GM03348 (cell line): ENCODE measurements at regions not wholly inside any gene's neighbourhood (a gene's known extent, or its start where the extent isn't known, plus 50 kb on each side); places are given as distances from the start of the nearest gene placed in this dataset.
"Not testable (repeated sequence)": the region's sequence is repeated elsewhere in the genome, so short reads cannot be mapped to it uniquely, and the experiment has no call there.

Experiments
- DNase-seq: peaks from one replicate; pipeline ENCODE4 v3.0.0; 2012; ENCODE audit warnings: low spot score

DNA sequence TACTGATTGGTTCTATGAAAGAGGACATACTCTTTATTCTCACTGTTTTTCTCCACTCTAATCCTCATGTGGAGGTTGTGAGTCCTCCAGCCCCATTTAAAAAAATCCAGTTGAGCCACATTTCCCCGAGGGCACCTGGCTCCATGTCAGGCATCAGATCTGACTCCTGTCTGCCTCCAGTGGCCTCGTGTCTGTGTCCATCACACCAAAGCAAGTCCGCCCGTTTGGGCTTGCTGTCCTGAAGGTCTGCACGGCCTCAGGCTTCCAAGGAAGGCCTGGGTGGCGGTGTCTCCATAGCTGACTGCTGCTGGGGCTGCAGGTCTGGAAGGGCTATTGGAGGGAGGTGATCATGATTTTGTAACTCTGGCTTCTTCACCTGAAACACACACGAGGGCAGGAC, 233.4 kb upstream of the PLGLB2 start:
- DNase-seq, result not testable (repeated sequence)

DNA sequence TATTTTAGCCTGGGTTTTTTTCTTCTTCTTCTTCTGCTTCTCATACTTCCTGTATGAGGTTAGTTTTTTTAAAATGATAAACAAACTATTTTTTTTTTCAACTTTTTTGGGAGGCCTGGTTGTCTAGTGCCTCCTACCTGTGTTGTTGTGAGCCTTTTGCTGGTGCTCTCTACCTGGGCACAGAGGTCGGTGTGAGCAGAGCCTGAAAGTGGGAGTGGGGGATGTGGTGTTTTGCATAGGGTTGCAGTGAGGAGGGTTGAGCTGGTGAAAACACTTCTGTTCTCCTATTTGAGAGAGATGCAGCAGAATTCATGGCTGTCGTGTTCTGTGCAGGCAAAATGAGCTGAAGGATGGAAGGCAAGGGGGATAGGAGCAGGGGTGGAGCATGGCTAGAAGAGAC, 232.7 kb upstream of the PLGLB2 start:
- DNase-seq, result not testable (repeated sequence)

DNA sequence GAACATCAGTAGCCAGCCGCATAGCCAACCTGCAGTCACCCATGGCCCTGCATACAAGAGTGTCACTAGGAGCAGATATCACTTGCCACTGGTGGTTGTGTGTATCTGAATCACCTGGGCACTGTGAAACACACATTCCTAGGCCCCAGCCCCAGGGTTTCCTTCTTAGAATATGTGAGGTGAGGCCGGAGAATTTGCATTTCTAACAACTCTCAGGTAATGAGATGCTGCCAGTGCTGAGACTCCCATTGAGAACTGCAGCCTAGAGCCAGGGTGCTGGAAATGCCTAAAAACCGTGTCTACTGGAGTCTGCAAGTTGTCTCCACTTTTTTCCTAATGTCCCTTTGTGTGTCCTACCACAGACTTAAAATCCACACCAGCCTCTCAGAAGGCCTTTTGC, 232.0 kb upstream of the PLGLB2 start:
- not testable (repeated sequence) for DNase-seq

DNA sequence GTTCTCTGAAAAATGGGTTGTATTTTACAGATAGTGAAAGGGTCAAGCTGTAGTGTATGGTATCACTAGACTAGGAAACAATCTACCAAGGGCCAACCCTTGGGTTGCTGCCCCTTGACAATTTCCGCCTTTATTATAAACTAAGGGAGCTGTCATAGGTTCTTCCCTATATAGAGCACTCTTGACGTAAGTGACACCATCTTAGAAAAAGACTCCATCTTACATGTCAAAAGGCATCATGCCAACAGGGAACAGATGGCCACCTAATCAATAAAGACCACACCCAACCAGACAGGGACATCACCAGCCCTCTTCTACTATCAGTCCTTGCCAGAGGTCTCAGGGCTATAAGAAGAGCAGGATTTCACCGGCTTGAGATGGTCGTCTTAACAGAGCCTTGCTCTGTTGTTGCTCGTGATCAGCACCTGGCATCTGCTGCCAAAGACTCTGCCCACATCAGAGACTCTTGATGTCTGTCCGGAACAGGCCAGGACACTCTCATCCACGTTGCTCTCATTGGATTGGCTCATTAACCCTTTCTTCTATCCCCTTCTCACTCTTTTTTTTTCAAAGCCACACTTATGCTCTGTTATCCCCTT, 231.4 kb upstream of the PLGLB2 start:
- DNase-seq, result not testable (repeated sequence)

DNA sequence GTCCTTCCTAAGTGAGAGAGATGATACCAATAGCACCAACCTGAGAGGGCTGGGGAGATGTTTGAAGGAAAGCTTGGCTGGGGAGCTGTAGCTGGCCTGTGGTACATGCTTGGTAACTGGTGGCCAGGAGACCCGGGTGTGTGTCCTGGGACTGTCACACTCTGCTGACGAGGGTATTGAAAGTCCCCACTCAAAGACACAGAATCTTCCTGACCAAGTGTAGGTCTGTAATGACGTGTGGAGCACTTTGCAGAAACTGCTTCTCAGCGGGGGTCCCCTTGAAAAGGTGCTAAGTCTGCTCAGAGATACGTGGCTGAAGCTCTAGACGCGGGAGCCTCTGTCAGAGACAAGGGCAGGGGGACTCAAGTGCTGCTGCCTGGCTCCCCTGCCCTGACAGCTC, 230.4 kb upstream of the PLGLB2 start:
- not testable (repeated sequence) for DNase-seq

DNA sequence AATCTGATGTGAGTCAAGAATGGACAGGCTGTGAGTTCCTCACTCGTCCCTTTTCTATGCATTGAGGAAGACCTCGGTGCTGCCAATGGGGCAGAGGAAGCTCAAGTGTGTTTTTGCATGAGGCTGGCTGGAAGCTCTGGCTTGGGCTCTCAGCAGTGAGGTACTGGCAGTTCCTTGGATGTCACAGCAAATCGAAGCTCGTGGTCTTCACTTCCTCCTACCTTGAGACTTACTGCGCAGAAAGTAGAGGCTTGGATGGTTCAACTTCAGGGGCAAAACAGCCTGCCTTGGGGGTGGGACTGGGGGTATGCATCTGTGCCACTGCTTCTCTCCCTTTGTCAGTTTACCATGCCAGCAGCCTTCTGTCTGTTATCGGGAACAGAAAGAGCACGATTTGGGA, 229.8 kb upstream of the PLGLB2 start:
- not testable (repeated sequence) for DNase-seq

DNA sequence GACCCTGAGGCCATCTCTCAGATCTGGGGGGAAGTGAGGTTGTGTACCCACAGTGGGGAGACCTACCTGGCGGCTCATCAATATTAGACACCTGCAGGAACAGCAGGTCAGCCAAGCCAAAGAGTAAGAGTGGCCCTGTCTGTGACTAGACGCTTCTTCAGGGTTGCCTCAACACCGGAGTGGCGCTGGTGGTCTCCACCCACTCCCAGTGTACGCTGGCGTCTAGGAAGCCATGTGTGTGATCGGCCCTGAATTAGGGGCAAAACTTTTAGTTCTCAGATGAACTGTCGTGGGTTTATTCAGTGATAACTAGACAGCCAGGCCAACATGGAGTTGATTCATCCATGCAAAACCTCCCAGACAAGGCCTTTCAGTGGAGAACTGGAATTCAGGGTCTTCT, 229.3 kb upstream of the PLGLB2 start:
- DNase-seq, result not testable (repeated sequence)

DNA sequence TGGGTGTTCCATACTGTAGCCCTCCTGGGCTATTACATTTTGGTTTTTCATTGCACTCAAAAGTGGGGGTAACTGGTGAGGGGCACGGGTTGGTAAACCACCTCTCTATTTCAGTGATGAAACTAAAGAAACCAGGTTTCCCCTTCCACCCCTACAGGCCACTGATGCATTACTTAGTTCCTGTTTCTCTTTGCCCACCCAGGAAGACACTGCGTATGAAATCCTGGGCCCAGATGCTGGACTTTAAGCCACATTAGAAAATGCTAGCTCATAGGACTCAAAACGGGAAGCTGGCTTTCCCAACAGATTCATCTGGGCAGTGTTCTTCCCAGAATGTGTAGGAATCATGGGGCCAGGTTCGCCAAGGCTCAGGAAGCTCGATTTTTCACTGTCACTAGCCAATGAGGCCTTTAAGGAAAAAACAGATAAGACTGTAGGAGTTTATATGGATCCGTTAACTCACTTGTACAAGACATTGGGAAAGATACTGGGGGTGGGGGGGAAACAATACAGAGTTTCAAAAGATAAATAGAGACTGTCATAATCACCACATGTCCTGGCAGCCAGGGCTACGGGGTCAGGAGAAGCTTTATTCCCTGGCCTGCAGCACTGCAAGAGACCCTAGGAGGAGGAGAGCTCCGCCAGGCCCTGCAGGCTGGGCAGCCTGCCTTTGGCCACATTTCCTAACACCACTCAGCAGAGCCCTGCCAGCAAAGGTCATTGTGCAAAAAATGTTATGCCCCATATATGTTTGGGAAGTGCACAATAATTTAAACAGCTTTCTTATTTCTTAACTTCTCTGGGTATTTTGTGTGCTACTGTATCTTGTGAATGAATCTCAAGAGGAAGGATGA, 228.5 kb upstream of the PLGLB2 start:
- DNase-seq, result not testable (repeated sequence)

DNA sequence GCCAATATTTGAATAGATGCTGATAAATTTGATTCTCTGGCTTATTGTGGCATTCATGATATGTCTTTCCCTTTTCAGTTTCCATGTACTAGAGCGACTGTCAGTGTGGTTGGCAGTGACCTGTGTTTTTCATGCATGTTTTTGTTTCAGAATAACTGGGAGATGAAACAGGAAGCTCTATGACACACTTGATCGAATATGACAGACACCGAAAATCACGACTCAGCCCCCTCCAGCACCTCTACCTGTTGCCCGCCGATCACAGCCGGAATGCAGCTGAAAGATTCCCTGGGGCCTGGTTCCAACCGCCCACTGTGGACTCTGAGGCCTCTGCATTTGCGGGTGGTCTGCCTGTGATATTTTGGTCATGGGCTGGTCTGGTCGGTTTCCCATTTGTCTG, 226.8 kb upstream of the PLGLB2 start:
- not testable (repeated sequence) for DNase-seq

DNA sequence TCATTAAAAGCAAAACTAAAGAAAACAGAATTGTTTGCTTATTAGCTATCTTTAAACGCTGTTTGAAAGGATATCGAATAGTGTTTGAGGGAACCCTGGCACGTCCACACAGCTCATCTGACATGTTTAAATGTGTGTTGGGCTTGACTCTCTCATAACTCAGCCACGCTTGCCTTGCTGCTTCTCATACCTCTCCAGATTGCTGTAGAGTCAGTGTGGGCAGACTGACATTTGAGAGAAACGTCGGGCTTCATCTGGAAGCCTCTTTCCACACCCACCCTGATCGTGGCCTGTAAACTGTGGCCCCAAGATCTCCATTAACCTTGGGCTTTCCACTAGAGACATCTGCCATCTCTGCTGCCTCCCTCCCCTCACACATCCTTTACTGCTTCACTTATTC, 226.4 kb upstream of the PLGLB2 start:
- DNase-seq, result not testable (repeated sequence)

DNA sequence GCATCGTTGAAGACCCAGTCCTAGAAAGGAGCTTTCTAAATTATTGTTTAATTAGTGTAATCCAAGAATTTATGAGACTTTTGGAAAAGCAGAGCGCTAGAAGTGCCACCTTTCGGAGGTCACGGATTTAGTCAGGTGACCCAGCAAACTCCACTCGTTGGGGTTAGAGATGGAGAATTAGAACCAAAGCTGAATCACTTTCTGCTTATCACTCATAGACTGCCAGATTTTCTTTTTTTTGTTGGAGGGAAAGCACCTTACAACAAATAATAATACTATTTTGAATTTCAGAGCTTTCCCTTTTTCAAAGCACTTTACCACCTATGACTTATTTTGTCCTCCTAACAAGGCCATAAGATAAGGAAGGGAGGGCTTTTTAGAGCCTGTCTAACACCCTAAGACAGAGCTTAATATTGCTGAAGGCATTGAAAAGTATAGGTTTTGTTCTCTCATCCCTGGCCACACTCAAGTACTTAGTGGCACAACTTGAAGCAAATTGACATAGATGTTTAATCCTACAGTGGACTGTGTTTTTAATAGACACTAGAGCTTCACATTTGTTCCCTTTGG, 223.2 kb upstream of the PLGLB2 start:
- DNase-seq, result not testable (repeated sequence)

DNA sequence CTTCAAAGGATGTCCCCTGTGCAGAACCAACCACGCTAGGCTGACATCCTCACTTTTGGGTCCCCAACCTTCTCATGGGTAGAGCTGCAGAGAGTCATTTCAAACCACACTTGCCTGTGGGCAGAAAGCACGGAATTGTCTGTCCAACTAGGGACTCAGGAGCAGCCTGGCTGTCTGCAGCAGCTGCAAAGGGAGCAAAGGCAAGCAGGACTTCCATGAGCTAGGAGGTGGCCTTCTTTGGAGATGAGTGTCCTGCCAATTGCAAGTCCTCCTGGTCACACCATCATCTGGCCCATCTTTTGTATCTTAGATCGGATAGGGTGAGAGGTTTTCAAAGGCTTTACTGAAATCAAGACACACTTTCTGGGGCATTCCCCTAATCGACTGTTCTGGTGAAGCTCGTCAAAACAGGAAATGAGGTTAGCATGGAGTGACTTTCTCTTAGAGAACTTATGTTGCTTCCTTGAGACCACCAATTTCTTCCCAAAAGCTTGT, 222.3 kb upstream of the PLGLB2 start:
- DNase-seq, result not testable (repeated sequence)

DNA sequence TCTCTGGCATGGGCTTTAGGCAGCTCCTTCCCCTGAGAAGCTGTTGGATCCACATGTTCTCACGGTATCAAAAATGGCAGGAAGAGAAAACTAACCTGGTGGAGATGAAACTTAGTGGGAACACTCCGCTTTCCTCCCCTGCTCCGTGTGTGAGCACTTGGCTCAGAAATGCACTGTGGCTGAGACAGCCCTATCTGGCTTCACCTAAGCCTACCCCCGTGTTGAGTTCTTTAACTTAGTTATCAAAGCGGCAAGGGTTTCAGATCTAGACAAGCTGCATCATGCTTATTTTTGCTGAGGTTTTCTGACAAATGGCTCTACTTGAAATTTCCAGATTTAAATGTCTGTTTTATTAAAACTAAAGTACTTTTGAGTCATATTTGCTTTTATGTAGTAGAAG, 221.6 kb upstream of the PLGLB2 start:
- DNase-seq, result not testable (repeated sequence)

DNA sequence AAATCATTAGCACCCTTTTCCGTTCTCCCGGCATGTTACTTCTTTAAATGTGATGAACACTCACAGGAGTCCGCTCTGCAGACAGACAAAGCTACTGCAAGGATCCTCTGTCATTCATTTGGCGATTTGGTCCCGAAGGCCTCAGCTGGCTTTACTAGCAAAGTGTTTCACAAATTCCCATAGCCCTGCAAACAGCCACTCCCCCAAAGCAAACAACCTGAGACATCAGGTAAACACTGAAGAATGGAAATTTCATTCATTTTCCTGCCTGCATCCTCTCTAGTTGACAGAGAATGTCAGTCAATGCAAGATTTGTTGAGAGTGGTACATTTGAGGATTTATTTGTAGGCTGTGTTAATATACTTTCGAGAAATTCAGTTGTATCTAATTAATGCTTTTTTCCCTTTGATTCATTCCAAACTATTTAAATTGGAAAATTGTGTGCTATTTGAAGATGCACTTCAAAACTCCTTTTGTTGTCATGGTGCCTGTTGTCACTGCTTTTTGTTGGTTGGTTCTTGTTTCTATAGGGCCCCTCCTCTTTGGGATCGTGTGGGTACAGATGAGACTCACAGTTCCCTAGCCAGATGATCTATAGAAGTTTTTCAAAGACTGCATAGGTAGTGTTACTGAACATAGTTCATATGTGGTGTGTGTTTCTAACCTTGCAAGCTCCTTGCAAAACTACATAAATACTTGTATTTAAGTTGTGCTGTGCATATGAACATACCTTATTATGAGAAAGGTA, 215.7 kb upstream of the PLGLB2 start:
- DNase-seq, result not testable (repeated sequence)

DNA sequence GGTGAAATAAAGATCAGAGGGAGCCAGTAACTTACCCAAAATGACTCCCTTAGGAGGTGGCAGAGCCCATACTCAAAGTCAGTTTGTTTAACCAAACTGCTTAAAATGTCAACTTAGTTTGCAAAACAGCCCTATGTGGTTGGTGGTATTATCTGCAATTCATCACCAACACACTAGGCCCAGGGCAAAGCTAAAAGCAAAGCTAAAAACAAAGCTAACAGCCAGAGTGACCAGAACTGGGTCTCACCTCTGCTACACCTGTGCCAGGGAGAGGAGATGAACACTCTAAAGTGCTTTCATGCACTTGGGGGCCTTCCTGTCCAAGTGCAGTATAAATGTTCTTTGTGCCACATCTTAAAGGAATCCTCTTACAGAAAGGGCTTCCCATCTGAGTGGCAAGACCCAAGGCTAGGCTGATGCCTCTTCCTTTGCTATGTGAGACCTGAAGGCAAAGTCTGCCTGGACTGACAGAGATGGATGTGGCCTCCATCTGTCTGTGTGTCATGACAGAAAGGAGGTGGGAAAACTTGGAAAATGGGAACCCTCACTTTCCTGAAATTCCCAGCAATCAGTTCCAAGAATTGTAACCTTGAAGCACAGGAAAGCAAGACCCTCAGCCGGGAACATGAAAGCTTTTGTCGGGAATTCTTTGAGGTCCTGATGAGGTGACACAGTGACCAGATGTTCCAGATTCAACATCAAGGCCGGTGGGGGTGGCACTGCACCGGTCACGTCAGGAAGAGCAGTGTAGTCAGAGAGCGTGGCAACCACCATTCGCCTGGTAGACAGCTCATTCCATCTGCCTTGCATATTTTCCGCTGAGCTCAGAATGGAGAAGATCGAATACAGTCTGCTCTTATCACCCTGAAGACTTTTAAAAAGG, 214.3 kb upstream of the PLGLB2 start:
- DNase-seq, result not testable (repeated sequence)

DNA sequence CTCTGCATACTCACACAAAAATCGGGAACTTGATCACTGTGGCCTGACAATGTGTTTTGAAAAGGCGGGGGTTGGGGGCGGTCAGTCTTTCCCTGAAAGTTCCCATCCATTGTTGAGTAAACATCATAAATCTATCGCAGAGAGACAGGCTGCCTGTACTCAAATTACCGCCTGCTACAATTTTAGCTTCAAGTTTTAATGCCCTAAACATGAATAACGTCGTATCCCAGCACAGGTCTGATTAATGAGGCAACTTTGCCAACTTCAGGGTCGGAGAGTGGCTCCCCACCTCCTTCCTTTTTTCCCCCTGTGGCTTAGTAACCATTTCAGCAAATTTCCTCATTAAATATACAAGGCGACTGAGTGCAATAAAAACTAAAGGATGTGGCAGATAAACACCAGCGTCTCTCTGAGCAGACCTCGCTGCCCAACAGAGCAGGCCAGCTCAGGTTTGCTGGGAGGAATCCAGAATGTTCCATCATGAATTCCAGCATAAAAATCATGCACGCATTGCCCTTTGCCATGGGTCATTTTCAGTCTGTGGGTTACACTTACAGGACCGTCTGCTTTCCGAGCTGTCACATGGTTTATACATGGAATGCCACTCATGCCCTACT, 213.5 kb upstream of the PLGLB2 start:
- DNase-seq, result not testable (repeated sequence)

DNA sequence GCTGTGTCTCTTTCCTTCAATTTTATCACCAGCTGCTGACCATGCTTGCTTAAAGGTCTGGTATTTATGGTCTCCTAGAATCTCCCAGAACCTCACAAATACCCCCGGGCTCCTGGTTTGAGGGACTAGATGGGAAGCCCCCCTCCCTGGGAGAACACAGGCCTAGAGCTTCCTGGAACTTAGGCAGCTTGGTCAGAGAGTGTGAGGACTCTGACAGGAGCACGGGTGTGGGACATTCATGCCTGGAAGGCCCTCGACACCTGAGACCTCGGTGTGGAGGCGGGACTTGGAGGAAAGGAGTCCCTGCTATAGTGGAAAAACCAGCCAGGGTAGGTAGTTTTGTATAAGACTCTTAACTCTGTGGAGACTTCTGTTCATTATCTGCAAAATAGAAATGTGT, 211.5 kb upstream of the PLGLB2 start:
- DNase-seq, result not testable (repeated sequence)

DNA sequence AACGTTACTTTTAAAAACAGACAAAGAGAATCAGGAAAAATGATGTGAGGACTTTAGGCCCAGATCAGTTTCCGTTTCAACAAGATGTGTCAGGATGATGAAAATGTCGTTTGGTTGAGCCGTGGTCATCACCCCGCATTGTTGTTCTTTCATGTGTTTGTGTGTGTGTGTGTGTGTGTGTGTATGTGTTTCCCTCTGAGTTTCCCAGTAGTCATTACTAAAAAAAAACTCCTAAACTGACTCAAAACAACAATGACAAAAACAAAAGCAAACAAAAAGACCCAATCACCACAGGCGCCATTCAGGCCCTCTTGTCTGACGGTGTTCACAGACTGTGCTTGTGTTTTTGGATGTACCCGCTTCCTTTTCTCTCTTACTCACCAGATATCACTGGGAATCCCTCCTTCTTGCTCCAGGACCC, 210.6 kb upstream of the PLGLB2 start:
- not testable (repeated sequence) for DNase-seq

DNA sequence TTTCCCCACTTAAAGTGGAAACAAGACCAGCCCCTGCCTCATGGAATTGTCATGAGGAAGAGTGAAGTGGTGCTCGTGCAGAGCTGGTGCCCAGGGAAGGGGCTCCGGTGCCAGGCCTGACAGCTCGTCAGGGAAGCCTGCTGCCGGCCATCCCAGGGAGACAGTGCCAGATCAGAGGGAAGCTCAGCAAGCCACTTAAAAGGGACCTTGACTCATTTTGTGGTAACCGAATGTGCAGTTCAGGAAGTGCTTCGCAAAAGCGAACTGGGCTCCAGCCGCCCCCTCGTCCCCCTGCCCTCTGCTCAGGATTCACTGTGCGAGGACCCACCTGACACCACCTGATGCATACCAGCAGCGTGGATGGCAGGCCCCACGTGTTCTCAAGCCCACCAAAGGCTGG, 209.6 kb upstream of the PLGLB2 start:
- not testable (repeated sequence) for DNase-seq

DNA sequence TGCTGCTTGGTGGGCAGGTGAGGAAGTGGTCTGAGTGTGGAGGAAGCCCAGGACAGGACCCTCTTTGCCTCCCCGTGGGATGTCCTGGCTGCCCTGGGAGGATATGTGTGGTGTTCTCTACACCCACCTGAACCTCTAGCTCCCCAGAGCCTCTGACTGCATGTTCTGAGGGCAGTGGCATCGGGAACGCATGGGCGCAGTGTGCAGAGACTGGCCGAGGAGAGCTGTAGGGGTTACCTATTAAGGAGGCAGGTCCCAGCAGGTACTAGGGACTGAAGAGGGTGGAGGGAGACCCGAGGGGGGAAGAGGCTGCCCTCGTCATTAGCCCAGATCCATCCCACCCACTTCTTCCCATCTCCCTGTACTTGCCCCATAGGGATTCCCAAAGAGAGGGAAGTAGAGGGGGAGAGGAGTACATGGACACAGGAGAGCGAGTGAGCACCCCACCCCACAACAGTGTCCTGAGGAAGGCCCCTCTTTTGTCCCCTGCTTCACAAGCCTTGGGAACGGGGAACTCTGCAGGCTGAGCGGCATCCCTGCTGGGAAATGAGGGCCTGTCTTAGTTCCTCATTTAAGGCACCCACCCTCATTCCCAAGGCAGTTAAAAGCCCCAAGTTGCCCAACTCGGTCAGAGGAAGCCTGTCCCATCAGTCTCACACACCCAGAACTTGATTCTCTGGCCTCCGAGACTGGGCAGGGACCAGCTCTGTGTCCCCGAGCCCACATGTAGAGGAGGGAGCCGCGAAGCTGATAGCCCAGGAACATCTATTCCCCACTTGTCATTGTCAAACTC, 208.5 kb upstream of the PLGLB2 start:
- DNase-seq, result not testable (repeated sequence)
